ENCODE measurements at regions not wholly inside any gene's neighbourhood (a gene's known extent, or its start where the extent isn't known, plus 50 kb on each side); places are given as distances from the start of the nearest gene placed in this dataset.
A peak's percentile ranks its signal among the peaks of the same experiment; 100 is the strongest.
"Not testable (repeated sequence)": the region's sequence is repeated elsewhere in the genome, so short reads cannot be mapped to it uniquely, and the experiment has no call there.

- DNase-seq, result no peak
These were observed 177.1 kb upstream of the ARID1B start for GRCh38 chr6:156599978-156600590.

DNA sequence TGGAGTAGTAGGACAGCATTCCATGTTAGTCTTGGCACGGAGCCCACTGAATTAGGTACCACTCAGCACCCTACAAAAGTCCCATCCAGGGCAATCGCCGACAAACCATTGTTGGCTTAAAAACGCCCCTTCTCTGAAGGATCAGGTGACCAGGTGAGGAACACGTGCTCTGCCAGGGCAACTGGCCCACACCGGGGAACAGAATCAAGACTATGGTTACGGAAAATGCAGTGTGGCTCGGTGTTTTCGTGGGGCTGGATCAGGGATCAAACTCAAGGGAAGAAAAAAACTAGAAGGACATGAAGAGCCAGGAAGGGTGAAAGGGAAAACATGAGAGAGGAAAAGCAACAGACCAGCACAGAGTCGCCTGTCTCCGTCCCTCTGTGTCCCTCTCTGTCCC is 177.8 kb upstream of the ARID1B start:
- DNase-seq, result no peak

- DNase-seq, result no peak
These were observed 178.4 kb upstream of the ARID1B start for GRCh38 chr6:156598855-156599180.

GRCh38 chr6:156598071-156598854 is 178.9 kb upstream of the ARID1B start:
- DNase-seq, result no peak

DNA sequence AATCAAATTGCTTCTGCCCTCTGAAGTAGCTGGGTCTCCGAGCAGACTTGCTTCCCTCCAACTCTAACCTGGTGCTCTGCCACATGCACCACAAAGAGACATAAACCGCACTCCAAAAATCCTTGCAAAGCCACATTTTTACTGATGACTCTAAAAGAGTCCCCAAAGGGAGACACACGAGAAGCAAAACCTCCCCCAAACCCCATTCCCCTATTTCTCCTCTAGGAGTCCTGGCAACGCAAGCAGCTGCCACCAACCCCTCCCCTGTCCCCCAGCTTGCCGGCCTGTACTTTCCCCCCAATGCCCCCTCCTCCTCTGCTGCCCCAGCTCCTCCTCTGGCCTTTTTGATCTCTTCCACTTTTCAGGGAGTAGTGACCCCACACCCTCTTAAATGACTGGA is 180.1 kb upstream of the ARID1B start:
- DNase-seq, result no peak

DNA sequence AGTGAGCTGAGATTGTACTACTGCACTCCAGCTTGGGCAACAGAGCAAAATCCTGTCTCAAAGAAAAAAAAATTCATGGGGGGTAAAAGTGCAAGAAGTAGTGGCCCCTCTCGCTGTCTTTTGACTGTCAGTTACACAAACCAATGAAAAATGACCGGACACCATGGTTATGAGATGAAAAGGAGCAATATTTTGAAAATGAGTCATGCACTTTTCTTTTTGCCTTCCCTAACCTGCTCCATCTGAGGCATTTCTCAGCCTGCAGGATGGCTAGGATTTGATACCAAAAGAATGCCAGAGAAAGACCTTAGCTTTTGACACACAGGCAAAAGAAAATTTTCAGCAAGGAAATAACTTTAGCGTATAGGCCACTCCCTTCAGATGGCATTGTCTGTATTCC is 181.7 kb upstream of the ARID1B start:
- no peak for DNase-seq

GRCh38 chr6:156593893-156594292 is 183.3 kb upstream of the ARID1B start:
- no peak for DNase-seq

DNA sequence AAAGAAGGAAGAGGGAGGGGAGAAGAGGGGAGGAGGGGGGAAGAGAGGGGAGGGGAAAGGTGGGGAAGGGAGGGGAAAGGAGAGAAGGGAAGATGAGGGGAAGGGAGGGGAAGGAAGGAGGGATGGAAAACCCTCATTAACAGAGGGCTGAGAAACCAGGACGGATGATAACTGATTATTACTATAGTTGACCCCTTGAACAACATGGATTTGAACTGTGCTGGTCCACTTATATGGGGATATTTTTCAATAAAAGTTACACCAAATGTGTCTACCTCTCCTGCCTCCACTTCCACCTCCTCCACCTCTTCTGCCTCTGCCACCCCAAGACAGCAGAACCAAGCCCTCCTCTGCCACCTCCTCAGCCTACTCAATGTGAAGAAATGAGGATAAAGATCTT is 184.1 kb upstream of the ARID1B start:
- DNase-seq, result no peak

- no peak for DNase-seq
These were observed 186.7 kb upstream of the ARID1B start for GRCh38 chr6:156590482-156590881.

GRCh38 chr6:156589281-156589680 is 187.9 kb upstream of the ARID1B start:
- no peak for DNase-seq

GRCh38 chr6:156587751-156588301 is 189.4 kb upstream of the ARID1B start:
- DNase-seq, result no peak

DNA sequence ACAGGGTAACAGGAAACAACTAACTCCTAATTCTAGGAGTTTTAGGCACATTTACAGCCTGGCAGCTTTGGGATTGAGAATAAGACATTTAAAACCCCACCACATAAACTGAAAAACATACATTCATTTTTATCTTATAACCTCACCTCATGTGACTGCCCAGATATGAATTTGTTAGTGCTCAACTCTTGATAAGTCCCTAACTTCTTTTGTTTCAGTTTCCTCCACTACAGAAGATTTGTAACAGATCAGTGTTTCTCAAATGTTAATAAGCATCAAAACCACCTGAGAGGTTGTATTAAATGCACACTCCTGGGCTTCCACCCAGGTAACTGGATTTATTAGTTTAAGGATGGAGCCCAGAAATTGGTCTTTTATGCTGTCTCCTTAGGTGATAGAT is 190.1 kb upstream of the ARID1B start:
- peak; percentile 56 for DNase-seq

DNA sequence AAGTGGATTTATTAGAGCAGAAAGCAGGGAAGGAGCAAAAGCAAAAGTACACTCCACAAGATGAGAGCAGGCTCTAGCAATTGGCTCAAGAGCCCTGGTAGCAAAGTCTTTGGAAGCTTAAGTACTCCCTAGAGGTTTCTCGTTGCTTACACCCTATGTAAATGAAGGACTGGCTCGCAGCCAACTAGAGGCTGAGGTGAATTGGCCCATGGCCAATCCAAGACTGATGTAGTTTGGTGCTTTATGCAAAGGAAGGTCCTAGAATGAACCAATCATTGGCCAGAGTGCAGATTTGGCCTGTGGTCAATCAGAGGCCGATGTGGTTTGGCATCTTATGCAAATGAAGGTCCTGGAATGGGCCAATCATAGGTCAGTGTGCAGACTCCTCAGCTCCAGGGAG is 191.3 kb upstream of the ARID1B start:
- DNase-seq, result peak; percentile 42

DNA sequence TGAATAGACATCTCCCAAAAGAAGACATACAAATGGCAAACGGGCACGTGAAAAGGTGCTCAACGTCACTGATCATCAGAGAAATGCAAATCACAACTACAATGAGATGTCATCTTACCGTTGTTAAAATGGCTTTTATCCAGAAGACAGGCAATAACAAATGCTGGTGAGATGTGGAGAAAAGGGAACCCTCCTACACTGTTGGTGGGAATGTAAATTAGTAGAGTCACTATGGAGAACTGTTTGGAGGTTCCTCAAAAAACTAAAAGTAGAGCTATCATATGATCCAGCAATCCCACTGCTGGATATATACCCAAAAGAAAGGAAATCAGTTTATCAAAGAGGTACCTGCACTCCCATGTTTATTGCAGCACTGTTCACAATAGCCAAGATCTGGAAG is 193.1 kb upstream of the ARID1B start:
- DNase-seq, result not testable (repeated sequence)

DNA sequence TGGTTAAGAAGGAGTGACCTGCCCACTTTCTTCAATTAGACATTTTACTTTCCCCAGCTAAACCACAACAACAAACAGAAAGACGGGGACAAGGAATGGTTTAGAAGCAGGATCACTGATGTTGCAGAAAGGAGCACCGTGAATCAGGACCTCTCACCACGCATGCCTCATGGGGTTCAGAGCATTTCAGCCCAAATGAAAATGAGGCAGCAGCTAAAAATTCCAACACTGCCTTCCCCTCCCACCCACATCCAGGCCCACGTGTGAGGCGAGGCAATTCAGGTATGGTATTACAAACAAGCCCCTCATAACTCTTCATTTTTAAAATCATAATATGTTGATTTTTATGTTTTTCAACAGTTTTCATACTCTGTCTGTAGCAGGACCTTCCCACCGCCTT is 194.1 kb upstream of the ARID1B start:
- DNase-seq, result no peak

DNA sequence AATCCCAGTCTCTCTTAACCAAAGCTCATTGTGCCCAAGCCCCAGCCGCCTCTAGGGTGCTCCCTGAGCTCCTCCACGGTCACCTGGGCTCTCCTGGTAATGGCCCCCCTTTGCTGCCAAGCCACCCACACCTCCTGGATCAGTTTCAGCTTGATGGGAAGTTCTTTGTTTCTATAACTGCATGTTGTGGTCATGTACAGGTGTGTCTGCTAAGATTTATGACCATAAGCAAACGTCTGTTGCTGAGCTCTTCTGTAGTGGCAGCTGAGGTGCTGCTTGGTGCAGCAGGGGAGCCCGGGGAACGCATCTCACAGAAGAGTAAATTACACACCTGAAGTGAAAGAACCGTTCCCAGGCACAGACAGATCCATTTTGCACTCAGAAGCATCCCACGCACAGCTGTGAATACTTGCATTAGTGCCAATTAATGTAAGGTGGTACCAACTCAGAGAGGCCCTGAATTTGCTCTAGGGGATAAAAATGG is 194.6 kb upstream of the ARID1B start:
- DNase-seq, result no peak

DNA sequence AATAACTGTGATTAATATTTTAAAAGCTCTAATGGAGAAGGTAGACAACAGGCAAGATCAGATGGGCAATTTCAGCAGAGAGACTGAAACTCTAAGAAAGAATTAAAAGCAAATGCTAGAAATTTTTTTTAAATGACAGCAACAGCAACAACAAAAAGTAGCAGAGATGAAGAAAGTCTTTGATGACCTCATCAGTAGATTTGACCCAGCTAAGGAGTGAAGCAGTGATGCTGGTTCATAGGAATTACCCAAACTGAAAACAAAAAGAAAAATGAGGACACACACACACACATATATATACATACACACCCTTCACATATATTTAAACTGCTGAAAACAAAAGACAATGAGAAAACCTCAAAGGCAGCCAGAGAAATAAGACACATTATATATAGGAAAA is 197.6 kb upstream of the ARID1B start:
- no peak for DNase-seq

DNA sequence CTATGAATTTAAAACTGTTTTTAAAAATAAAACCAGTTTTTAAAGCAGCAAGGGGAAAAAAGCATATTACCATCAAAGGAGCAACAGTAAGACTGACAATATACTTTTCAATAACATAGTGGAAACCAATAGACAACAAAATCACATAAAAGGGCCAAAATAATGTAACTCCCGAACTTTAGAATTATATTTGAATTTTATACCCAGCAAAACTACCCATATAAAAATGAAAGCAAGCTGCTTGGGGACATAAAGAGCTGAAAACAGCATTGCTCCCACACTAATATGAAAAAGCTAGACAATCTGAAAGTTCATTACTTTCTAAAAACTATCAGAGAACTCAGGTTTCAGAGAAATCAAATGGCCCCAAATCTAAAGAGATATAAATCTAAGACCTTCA is 199.4 kb upstream of the ARID1B start:
- no peak for DNase-seq

- no peak for DNase-seq
These were observed 201.8 kb upstream of the ARID1B start for GRCh38 chr6:156575361-156575760.

DNA sequence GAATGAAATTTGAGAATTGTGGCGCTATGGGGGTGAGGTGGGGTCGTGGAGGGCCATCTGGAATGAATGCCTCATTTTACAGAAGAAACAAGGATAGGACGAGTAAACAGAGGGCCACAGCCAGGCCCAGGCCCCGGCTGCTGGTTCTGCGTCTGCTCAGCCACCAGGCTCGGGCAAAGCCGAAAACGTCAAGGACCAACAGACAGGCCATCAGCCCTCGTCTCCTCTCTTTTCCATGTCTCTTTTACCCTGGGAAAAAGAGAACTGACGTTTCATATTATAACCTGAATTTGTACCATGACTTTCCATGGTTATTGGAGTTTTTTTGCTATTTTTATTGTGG is 212.4 kb upstream of the ARID1B start:
- no peak for DNase-seq

DNA sequence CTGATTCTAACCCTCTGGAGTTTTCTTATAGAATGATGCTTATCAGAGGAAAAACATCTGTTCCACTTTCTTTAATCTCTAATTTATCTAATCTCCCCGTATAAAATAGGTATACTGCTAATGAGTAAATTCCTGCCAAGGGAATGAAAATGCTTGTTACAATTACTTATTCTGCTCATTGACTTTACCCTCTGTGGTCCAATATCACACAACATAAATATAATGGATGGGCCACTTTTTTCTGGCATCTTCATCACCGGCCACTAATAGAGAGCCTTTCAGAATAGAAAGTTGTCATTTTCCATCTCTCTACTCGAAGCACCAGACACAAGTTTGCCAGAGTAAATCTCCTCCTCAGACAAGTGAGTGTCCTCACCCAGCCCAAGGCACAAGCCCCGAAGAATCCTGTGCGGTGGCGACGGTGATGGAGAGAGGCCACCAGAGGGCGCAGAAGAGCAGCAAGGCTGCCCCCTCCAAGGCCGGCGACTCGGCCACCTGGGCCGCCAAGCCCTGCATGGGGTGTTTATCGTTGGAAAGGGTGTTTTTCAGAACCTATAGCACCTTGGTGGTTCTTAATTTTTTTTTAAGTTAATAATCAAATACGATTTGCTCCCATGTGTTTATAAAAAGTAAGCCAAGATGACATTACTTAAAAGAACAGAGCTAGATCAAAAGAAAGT is 212.9 kb upstream of the ARID1B start:
- peak; percentile 63 for DNase-seq

DNA sequence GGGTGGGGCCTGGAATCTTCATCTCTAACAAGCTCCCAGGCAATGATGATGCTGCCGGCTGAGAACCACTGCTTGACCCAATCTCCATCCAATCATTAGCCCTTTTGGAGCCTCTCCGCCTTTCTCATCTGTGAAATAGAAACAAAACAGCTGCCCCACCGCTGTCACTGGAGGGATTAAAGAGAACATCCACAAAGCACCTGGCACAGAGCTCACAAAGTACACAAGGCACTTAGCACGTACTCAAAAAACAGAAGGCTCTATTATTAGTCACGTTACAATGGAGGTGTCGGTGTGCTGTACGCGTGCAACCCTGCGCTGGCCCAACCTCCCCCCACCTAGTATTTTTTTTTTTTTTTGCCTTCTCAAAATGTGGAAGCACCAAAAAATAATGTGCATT is 213.5 kb upstream of the ARID1B start:
- no peak for DNase-seq

DNA sequence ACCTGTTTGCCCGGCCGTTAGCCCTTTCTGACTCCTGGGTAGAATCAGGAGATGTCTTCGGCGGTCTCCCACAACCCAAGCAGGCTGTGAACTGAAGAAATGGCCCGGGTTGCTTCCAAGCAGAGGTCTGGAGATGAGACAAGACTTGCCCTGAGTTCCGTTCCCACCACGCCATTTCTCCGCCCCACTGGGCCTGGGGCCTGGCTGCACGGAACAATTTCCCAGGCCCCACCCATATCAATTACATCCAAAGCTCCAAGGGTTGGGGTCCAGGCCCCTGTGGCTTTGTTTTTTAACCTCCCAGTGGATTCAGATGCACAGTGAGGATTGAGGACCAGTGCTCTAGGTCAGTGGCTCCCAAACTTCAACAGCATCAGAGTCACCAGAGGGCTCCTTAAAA is 214.5 kb upstream of the ARID1B start:
- no peak for DNase-seq

- DNase-seq, result no peak
These were observed 215.2 kb upstream of the ARID1B start for GRCh38 chr6:156562019-156562418.

Measured in hematopoietic multipotent progenitor cell treated with erythropoietin and hydrocortisone succinate and interleukin-3 and kit ligand, for 8 days (in vitro differentiated cells).